ENCODE measurements at regions not wholly inside any gene's neighbourhood (a gene's known extent, or its start where the extent isn't known, plus 50 kb on each side); places are given as distances from the start of the nearest gene placed in this dataset.

DNA sequence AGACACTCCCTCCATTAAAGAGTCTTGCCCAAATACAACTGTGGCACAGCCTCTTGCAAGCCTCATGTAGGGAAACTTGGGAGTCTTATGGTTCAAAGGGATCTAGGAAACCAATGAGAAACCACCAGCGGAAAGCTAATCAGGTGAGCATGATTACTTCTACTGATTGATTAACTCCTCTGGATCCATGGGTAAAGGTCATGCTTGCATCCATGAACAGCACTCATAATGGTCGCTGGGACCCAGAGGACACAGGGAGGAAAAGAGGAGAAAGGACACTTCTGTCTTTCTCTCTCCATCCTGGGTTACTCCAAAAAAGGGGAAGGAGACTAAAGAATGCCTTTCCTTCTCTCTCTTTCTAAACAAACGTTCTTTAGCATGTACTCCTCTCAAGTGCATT is 1397.2 kb downstream of the LRFN5 start:
- 86 to 92% methylated on average over 3 of the region's 3 CpGs for WGBS, 2 donors (ENCODE audit: low coverage in 1 of 2)
- in situ Hi-C loops (cut with MboI; ENCODE audit: low pct_ligation_motif_present in 1 of 4, low pct_unique_long_range_greater_than_20kb in 1 of 4, low sequenced_read_pairs in 3 of 4) = no loop called here
- Histone ChIP-seq H3K27me3 (no peaks in the 10 kb centered on the region), H3K27ac (no peak overlapping the region), H3K4me1 (no peaks in the 10 kb centered on the region), H3K9me3 (peaks cover 22 to 31% of the 10 kb centered on the region in 2 donors), H3K36me3 (no peaks in the 10 kb centered on the region), H3K4me3 (no peak overlapping the region)
- intact Hi-C loops (cut with DNase I; ENCODE audit: low total_unique reads) = no loop called here
- no peak for DNase-seq
- TF ChIP-seq POLR2AphosphoS5 (IDR thresholded peaks at IDR 0.05) (no peak), POLR2A (IDR thresholded peaks at IDR 0.05) (no peak), EP300 (IDR thresholded peaks at IDR 0.05; ENCODE audit: low read depth) (no peak), CTCF (IDR thresholded peaks at IDR 0.05) (no peak)

DNA sequence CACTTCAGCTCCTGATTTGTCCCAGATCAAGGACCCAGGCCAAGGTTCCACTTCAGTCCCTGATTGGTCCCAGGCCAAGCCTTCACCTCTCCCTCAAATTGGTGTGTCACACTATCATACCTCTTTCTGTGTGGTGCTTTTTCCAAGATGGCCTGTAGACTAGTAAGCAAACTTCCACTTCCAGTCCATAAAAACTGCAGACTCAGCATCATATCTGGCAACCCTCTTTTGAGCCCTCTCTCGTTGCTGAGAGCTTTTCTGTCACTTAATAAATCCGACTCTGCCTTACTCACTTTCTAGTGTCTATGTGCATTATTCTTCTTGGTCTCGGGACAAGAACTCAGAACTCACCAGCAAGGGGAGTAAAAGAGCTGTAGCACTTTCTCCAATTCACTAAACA is 1395.1 kb downstream of the LRFN5 start:
- in situ Hi-C loops (cut with MboI; ENCODE audit: low pct_ligation_motif_present in 1 of 4, low pct_unique_long_range_greater_than_20kb in 1 of 4, low sequenced_read_pairs in 3 of 4) (no loop called here), intact Hi-C loops (cut with DNase I; ENCODE audit: low total_unique reads) (no loop called here)
- TF ChIP-seq CTCF (IDR thresholded peaks at IDR 0.05) = no peak
- no peak for TF ChIP-seq POLR2AphosphoS5 (IDR thresholded peaks at IDR 0.05)
- TF ChIP-seq EP300 (IDR thresholded peaks at IDR 0.05; ENCODE audit: low read depth) = no peak
- TF ChIP-seq POLR2A (IDR thresholded peaks at IDR 0.05) = no peak
- Histone ChIP-seq H3K36me3 (no peaks in the 10 kb centered on the region), H3K27ac (no peak overlapping the region), H3K9me3 (peaks cover 22 to 31% of the 10 kb centered on the region in 2 donors), H3K4me1 (no peaks in the 10 kb centered on the region), H3K4me3 (no peak overlapping the region), H3K27me3 (no peaks in the 10 kb centered on the region)
- WGBS, 2 donors (ENCODE audit: low coverage in 1 of 2) = 57 to 68% methylated on average over 3 of the region's 3 CpGs
- DNase-seq = no peak

DNA sequence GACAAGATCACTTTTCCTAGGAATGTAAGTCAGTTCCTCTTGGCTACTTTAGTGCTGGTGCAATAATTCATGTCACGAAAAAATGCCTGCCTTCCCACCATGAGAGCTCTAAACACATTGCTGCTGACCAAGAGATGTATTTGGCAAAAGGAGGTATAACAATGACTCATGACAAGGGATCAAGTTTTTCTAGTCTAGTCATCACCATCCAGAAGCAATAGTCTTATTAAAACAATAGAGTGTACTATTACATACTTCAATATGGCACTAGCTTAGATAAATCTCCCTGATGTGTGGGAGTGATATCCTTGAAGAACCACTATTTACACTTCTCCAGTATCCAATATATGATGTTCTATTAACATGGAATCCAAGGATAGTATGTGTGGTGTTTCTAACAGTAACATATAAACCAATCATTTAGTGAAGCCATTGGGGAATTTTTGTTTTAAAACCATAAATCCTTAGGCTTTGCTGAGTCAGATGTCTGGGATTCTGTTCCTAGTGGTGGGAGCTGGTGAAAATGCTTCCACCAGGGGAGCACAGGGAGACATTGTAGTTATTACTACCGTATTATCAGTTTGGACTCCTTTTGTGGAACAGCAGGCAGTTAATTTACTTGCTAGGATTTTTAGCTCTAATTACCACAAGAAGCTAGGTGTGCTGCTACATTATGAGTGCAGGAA is 1387.5 kb downstream of the LRFN5 start:
- intact Hi-C loops (cut with DNase I; ENCODE audit: low total_unique reads) (no loop called here), in situ Hi-C loops (cut with MboI; ENCODE audit: low pct_ligation_motif_present in 1 of 4, low pct_unique_long_range_greater_than_20kb in 1 of 4, low sequenced_read_pairs in 3 of 4) (no loop called here)
- 74 to 80% methylated on average over 2 of the region's 2 CpGs for WGBS, 2 donors (ENCODE audit: low coverage in 1 of 2)
- Histone ChIP-seq H3K27ac (no peak overlapping the region), H3K4me1 (no peaks in the 10 kb centered on the region), H3K4me3 (no peak overlapping the region), H3K27me3 (no peaks in the 10 kb centered on the region), H3K9me3 (no peaks in the 10 kb centered on the region), H3K36me3 (no peaks in the 10 kb centered on the region)
- no peak for DNase-seq
- no peak for TF ChIP-seq EP300 (IDR thresholded peaks at IDR 0.05; ENCODE audit: low read depth)
- TF ChIP-seq POLR2A (IDR thresholded peaks at IDR 0.05) = no peak
- no peak for TF ChIP-seq CTCF (IDR thresholded peaks at IDR 0.05)
- TF ChIP-seq POLR2AphosphoS5 (IDR thresholded peaks at IDR 0.05) = no peak

GRCh38 chr14:42992930-42993329 is 1386.3 kb downstream of the LRFN5 start:
- no peak for DNase-seq
- WGBS, 2 donors (ENCODE audit: low coverage in 1 of 2) = 79 to 85% methylated on average over 1 of the region's 1 CpG
- TF ChIP-seq CTCF (IDR thresholded peaks at IDR 0.05) = no peak
- TF ChIP-seq POLR2AphosphoS5 (IDR thresholded peaks at IDR 0.05) = no peak
- TF ChIP-seq POLR2A (IDR thresholded peaks at IDR 0.05) = no peak
- no peak for TF ChIP-seq EP300 (IDR thresholded peaks at IDR 0.05; ENCODE audit: low read depth)
- Histone ChIP-seq H3K36me3 (no peaks in the 10 kb centered on the region), H3K27ac (no peak overlapping the region), H3K9me3 (no peaks in the 10 kb centered on the region), H3K4me1 (no peaks in the 10 kb centered on the region), H3K27me3 (no peaks in the 10 kb centered on the region), H3K4me3 (no peak overlapping the region)
- intact Hi-C loops (cut with DNase I; ENCODE audit: low total_unique reads) = no loop called here
- in situ Hi-C loops (cut with MboI; ENCODE audit: low pct_ligation_motif_present in 1 of 4, low pct_unique_long_range_greater_than_20kb in 1 of 4, low sequenced_read_pairs in 3 of 4) = no loop called here
